Keratinocyte (primary cell): ENCODE measurements at regions not wholly inside any gene's neighbourhood (a gene's known extent, or its start where the extent isn't known, plus 50 kb on each side); places are given as distances from the start of the nearest gene placed in this dataset.

ENCODE experiments used
- CTCF ChIP-seq, 3 experiments: IDR thresholded peaks in 1 of 3; conservative IDR thresholded peaks in 1 of 3; optimal IDR thresholded peaks in 1 of 3; 2 replicates in 2 of 3; 3 replicates in 1 of 3; pipeline versions ENCODE3 to v1.5.1; 2011; ENCODE audit warnings: low read length in 3 of 3, mild to moderate bottlenecking in 3 of 3, moderate library complexity in 2 of 3, control low read depth in 1 of 3, inconsistent platforms in 1 of 3; ENCODE audit not compliant: insufficient read depth in 2 of 3; ENCODE audit errors: extremely low read depth in 1 of 3
- EZH2 ChIP-seq: IDR thresholded peaks from one replicate; pipeline ENCODE4 v1.6.1; 2012; ENCODE audit warnings: inconsistent platforms, mild to moderate bottlenecking, low read length, moderate library complexity

- TF ChIP-seq CTCF (optimal IDR thresholded peaks at IDR 0.05 in 1 of 3, IDR thresholded peaks at IDR 0.05 in 1 of 3, conservative IDR thresholded peaks at IDR 0.05 in 1 of 3; ENCODE audit: extremely low read depth in 1 of 3, insufficient read depth in 2 of 3, low read length in 3 of 3) (no peak), EZH2 (no peak)
Observed at GRCh38 chr21:16532840-16533239, 803.1 kb downstream of the USP25 start.
